Left renal cortex interstitium (tissue), 4 donors: ENCODE measurements at regions not wholly inside any gene's neighbourhood (a gene's known extent, or its start where the extent isn't known, plus 50 kb on each side); places are given as distances from the start of the nearest gene placed in this dataset.

Experiments used
- DNase-seq, 4 donors: peaks; one replicate each; pipeline ENCODE4 v3.0.0-alpha.2; 2013; ENCODE audit warnings: low read depth in 4 of 4, low spot score in 2 of 4, missing footprints in 1 of 4

DNA sequence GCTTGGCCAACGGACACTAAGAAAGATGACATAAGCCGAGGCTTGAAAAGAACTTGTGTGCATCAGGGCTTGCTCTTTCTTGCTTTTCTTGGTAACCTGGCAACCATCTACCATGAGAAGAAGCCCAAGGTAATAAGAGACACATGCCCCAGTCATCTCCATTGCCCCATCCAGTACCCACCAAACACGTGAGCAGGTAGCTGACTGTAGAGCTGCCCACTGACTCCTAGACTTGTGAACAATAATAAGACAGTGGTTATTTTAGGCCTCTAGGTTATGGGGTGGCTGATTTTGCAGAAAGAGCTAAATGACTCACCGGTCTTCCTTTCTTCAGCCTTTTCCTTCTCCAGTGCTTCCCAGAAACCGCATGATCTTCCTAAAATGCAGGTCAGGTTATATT is 105.0 kb upstream of the JUN start:
- DNase-seq, result no peak

DNA sequence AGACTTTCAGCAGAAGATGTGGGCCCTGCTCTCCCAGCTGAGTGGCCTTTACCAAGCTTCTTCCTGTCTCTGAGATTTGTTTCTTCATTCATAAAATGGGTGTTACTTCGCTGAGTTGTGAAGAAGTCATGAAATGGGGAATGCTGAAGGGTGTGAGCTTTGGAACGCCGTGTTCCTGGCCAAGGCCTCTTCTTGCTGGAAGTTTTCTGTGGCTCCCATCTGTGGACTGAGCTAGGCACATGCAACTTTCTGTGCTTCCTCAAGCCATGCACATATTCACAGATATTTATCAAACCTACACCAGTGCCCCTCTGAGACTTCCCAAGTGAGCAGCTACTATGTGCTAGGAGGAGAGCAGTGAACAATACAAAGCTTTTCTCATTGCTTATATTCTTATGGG is 106.3 kb upstream of the JUN start:
- no peak for DNase-seq

DNA sequence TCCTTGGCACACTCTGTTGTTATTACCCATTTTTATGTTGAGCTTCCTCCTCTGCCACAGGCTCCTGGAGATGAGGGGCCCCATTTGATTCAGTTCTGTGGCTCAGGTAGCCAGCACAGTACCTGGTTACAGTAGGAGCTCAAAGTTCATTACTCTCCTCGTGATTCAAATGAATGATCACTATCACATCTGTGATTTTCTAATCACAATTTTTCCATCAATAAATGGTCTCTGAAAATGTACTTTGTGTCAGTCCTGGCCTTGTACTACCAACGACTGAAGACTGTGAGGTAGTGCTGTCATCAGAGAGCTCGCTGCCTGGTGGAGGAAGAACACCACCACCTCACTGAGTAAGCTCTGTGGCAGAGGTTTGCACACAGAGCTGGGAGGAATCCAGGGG is 106.8 kb upstream of the JUN start:
- no peak for DNase-seq

DNA sequence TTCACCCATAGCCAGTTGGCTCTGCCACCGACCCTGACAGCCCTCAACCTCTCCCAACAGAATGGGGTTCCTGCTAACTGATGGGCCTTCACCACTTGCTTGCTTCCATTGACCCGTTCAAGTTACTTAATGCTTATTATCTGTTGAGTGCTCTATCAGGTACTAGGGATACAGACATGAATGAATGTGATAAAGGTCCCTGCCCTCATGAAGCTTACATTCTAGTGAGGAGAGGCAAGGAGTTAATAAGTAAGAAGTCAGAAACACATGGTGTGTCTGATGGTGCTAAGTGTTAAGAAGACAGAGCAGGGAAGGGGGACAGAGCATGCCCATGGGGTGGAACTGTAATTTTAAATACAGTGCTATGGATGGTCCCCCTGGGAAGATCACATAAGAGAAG is 107.5 kb upstream of the JUN start:
- no peak for DNase-seq

DNA sequence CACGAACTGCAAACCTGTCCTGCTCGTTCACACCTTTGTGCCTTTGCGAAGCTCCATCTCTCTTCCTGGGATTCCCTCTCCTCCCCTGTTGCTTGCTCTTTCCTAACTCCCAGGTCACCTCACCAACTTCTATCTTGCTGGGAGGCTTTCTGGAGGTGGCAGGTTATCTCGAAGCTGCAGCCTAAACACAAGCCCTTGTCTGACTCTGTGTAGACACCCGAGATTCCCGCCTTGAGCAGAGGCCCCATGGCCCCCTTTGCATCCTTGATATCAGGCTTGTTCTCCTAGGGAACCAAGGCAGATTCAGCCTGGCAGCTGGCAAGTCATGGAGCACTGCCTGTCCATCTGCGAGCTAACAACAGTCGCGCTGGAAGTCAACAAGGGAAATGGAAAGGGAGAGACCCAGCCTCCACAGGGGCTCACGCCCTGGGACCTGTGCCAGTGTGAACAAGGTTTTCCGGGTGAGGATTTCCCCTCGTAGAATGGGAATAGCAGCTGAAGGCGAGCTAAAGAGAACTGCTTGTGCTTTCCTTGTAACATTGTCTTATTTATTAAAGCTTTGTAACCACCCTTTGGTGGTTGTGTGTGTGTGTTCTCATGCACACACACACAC is 109.5 kb upstream of the JUN start:
- no peak for DNase-seq

DNA sequence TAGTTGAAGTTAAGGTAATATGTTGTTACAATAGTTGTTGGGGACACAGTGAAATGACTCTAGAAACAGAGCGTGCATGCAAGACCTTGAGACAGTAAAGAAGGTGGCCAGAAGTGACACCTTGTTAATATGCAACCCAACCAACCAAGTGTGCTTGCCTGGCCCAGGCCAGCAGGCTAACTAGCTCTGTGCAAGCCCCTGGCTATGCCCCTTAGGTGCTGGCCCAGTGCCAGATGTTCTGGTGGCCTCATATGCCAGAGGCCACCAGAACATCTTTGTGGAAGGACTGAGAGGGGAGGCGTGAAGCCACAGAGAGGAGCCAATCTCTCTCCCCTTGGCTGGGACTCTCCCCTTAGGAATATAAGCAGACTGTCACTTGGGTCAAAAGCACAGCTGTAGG is 111.2 kb upstream of the JUN start:
- DNase-seq, result no peak

DNA sequence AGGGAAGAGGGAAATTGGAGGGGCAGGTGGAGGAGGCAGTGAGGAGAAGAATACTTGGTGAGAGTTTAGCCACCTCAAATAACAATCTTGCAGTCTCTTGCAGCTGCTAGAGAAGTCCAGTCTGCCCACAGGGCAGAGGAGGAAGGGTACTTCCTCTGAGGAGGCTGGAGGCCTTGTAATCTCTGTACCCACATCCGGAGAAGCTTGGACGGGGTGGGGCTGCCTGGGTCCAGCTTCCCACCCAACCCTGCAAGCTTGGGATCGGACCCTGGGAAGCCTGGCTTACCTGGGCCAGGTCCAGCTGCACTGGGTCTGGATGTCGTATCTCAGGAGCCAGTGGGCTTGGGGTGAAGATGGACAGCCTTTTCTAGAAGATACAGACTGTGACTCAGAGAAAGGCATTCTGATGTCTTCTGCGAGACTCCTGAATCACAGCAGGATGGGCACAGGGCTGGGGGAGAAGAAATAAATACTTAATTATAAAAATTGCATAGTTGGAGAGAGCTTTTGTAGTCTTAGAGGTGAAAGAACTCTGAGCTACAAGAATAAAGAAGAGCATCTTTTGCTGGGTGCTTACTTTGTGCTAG is 111.8 kb upstream of the JUN start:
- DNase-seq, result no peak

DNA sequence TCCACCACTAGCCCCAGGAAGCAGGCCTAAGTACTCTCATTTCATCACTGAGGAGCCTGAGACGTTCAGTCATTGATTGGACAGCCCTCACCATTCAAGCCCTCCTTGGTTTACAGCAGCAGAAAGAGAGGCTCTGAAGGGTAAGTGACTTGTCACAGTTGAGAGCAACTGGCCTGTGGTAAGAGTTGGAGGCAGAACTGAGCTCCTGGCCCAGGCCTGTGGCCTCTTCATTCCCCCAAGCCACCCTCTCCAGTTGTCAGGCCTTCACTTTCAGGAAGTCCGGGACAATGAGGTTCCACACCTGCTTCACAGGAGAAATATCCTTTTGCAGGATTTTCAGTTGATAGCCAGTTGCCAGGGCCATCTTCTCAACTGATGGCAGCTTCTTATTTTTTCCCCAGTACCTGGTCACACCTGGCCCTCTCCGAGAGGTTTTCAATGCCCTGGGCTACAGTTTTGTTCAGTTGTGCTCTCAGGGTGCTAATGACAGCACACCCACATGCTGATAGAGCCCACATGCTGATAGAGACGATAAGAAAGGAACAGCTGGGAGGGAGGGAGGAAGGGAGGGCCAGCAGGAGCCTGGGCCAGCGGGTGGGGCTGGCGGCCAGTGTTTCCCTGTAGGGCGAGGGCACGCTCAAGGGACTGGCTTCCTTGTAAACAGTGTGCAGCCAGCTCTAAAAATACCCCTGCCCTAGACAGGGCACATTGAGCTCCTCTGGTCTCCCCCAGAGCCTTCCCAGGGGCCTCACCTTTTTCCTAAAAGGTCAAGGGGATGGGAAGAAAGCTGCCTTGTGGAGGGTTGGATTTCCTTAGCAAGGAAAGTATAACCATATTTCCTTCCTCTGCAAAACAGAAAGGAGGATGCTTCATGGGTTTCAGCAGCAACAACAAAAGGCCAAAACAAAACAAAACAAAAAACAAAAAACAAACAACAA is 112.7 kb upstream of the JUN start:
- no peak for DNase-seq

DNA sequence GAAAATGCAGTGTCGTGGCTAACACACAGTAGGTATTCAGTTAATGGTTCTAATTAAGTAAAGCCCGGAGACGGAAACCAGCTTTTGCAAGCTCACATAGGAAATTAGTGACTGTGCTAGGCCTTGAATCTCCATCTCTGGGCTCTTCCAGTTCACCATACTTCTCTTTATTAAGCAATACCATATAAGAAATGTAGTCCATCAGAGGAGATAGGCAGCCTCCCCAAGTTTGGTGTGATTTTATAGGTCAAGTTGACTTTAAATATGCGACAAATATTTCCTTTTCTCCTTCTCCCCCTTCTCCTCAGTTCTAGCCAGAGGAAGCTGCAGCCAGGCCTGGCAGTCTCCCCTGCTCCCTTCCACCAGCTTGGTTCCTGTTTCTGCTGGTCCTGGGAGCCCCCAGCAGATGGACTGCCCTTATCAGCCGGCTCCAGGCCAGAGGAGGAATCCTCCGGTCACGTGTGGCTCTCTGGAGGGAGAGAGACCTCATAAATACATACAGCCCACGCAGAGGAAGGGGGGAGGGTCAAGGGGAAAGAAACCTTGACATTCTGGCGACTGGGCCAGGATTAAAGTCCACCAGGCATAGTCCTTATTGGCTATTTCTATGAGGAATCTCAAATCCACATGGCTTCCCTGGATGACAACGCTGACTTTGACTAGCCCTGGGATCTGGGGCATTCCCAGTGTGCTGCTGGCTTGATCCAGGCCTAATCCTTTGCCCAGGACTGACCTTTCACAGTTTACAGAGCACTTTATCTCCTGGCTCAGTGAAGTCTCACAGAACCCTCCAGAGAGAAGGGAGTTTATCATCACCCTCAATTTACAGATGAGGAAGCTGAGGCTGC is 115.1 kb upstream of the JUN start:
- DNase-seq, result peak in 1 of 4 donors; percentile 39

DNA sequence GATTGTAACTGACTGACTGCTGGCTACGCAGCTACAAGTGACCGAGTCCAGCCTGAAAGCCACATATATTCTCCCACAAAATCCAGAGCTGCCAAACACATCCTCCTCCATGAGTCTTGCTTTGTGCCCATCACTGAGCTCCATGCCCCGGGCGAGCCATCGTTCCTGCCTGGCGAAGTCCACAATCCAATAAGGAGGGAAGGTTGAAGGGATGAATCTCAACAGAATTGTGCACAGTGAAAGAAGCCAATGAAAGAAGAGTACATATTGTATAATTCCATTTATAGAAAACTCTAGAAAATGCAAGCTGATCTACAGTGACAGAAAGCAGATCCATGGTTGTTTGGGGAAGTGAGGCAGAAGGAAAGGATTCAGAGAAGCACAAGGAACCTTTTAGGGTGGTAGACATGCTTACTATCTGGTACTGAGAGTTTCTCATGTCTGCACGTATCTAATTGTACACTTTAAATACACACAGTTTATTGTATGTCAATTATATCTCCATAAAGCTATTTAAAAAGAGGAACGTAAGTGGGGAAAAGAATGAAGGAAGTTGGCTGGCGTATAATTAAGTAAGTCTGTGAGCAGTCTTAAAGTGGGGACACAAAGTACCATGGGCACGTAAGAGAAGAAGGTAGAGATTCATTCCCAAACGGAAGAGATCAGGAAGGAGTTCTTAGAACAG is 115.9 kb upstream of the JUN start:
- DNase-seq, result no peak

DNA sequence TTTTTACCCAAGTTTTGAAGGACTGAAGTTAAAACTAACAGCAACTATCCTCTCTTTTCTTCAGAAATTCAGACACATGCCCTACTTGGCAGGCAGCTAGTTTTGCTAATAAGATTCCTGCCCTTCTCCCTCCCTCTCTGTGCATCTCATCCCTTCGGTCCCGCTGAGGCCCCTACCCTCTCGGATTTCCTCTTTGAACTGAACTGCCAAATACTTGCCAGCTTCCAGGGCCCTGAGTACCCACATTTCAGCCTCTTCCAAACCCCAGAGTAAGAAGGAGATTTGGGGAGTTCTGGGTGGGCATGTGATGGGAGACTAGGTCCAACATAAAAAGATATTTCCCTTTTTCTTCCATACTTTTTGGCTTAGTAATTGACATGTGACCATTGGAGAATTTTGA is 116.5 kb upstream of the JUN start:
- no peak for DNase-seq

DNA sequence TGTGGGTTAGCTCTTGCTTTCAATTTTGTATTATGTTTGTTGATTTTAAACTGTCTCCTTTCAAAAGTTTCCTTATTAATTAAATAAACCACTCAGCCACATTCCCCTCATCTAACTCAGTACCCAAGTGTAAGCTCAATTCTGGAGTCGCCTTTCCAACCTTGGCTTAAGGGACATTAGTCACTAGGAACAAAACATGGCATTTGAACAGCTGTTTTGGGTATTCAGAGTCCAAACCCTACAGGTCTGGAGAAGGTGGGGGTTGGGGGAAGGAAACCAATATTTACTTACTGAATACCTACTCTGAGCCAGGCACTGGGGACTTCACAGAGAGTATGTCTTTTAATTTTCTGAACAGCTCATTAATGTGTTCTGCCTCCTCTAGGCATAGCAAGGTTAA is 117.2 kb upstream of the JUN start:
- no peak for DNase-seq

DNA sequence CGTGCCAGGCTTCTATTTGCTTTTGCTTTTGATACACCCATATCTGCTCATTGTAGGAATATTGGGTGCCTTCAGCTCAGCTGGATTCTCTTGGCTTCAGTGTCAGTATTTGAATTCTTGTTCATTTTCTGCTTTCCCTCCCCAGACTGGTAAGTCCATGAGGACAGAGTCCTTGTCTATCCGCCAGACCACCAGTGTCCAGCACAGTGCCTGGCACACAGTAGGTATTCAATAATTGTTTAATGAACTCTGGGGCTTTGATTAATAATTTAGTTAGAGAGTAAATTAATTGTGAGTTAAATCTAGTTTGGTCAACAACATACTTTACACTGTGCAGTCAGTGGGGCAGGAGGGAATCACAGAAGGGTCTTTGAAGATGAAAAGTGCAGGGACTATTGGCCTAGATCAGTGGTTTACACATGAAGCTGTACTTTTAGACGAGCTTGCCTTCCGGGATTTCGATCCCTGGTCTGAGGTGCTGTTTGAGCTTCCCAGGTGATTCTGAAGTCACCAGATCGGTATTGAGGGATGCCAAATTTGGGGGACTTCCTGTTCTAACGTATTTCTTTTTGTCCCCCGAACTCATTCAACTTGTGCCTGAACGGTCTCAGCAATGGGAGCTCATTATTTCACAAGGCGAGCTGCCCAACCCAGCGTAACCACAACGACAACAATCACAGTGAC is 119.1 kb upstream of the JUN start:
- no peak for DNase-seq

DNA sequence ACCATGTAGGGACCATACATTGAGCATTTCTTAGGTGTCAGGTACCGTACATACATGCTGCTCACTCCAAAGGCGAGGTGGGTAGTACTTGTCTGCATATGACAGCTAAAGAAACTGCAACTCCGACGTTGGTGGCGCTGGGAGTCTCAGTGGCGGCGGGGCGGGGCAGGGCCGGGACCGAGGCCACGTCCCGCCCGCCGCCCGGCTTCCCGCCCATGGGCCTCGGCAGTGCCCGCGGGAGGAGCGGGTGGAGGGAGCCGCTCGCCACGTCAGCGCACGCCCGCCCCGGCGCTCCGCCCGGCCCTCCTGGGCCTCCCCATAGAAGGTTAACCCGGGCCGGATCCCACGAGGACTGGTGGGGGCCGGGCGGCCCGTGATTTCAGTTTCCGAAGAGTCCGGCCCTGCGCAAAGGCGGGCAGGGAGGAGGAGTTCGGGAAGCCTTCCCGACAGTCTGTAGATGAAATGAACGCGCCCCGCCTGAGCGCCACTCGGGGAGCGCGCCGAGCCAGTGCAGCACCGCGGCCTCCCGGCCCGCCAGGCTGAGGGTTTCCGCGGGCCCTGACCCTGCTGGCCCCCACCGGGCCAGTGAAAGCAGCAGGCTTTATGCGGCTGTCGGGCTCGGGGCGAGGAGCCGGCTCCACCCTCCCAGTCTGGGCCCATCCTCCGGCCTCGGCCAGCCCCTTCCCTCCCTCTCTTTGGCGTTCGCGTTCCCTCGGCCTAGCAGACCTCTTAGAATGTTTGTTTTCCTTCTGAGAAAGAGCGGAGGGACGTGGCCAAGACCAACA is 119.9 kb upstream of the JUN start:
- peak in 3 of 4 donors; percentile 56 to 74 (median 61) for DNase-seq

DNA sequence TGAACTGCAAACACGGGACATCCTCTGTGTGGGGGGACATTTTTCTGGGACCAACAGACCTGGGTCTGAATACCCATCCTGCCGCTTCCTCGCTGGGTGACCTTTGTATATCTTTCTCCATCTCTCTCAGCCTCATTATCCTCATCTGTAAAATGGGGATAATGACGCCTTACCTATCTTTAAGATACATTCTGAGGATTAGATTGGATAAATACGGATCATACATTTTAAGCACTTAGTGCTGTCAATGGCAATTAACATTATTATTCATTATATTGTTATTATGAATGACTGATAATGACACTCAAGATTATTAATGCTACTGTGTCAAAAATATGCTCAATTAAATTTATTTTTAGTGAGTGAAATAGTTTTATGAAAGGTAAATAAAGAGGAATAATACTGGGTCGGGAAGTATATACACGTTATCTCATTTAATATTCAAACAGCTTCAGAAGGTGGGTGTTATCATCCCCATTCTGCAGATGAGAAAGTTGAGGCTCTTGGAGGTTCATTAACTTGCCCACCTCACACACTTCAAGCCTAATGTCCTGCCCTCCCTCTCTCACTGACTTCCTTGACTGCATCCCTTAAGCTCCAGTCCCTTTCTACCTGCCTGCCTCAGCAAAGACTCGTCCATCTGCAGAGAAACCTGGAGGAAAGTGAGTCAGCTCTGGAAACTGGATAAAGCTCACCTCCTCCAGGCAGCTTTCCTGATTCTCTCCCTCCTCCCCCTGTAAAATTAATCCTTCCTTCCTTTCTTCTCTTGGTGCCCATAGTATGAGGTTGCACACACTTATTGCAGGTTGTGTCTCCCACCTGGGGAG is 120.7 kb upstream of the JUN start:
- DNase-seq, result no peak

DNA sequence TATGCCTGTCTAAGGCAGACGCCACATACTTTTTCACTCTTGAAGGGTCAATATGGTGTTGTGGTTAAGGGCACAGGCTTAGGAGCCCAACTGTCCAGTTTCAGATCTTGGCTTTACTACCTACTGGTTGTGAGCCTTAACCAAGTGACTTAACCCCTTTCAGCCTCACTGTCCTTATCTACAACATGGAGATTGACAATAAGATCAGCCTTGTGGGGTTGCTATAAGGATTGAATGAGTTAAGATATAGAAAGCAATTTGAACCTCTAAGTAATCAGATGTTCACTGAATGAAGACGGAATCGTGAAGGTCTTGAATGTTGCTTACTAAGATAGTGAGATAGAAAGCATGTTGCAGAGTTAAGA is 121.3 kb upstream of the JUN start:
- DNase-seq, result no peak

DNA sequence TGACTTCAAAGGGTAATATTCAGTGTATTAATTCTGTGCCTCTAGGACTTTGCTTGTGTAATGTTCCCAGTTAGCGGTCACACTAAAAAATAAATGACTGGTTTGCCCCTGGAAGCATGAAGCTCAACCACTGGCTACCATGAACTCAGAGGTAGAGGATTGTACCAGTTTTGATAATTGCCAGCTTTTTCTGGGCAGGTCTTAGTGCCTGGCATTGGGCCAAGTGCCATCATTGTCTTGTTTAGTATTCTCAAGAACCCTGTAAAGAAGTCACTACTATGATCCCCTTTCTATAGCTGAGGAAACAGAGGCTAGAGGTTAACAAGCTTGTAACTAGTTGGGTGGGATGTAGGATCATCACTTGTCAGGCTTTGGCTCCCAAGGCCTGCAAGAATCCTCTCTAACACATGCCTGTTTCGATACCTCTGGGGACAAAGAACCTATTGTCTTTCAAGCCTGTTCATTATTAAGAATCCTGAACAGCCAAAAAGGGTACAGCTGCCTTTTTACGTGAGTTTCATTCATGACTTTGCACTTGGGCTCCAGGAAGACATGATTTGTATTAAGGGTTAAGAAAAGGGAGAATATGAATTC is 121.9 kb upstream of the JUN start:
- no peak for DNase-seq

DNA sequence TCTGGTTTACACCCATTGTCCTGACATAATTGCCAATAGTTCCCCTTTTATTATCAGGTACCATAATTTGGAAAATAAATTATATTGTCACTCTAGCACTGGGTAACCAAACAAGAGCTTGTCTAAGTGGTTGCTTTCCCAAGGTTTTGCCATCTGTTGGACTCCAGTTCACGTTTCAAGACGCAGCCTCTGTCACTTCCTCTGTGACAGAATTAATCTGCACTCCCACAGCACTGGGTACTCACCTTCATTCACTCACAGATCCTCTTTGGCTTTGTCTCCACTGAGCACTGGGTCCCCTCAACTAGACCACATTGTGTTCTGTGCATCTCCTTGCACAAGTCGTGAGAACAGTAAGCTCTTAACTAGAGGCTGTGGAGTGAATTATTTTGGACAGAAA is 123.6 kb upstream of the JUN start:
- no peak for DNase-seq
